ENCODE measurements at regions not wholly inside any gene's neighbourhood (a gene's known extent, or its start where the extent isn't known, plus 50 kb on each side); places are given as distances from the start of the nearest gene placed in this dataset.
"Not testable (repeated sequence)": the region's sequence is repeated elsewhere in the genome, so short reads cannot be mapped to it uniquely, and the experiment has no call there.

GRCh38 chr9:6106711-6107339 is 91.4 kb upstream of the RANBP6 start:
- no peak for DNase-seq (ENCODE audit: extremely low read depth, low read depth)
- TF ChIP-seq CTCF (IDR thresholded peaks at IDR 0.05; ENCODE audit: low read depth, low read length), result peak; percentile 57

- TF ChIP-seq CTCF (IDR thresholded peaks at IDR 0.05; ENCODE audit: low read depth, low read length), result no peak
- DNase-seq (ENCODE audit: extremely low read depth, low read depth), result no peak
Measured at GRCh38 chr9:6105738-6106137, 90.3 kb upstream of the RANBP6 start.

GRCh38 chr9:6104406-6104805 is 89.0 kb upstream of the RANBP6 start:
- DNase-seq (ENCODE audit: extremely low read depth, low read depth), result not testable (repeated sequence)

GRCh38 chr9:6103911-6104310 is 88.5 kb upstream of the RANBP6 start:
- DNase-seq (ENCODE audit: extremely low read depth, low read depth), result not testable (repeated sequence)

GRCh38 chr9:6102336-6102987 is 87.0 kb upstream of the RANBP6 start:
- DNase-seq (ENCODE audit: extremely low read depth, low read depth), result not testable (repeated sequence)

- DNase-seq (ENCODE audit: extremely low read depth, low read depth), result not testable (repeated sequence)
Measured at GRCh38 chr9:6101725-6102124, 86.3 kb upstream of the RANBP6 start.

GRCh38 chr9:6099346-6099745 is 83.9 kb upstream of the RANBP6 start:
- not testable (repeated sequence) for DNase-seq (ENCODE audit: extremely low read depth, low read depth)

- no peak for DNase-seq (ENCODE audit: extremely low read depth, low read depth)
- no peak for TF ChIP-seq CTCF (IDR thresholded peaks at IDR 0.05; ENCODE audit: low read depth, low read length)
Measured at GRCh38 chr9:6098431-6098830, 83.0 kb upstream of the RANBP6 start.

- no peak for TF ChIP-seq CTCF (IDR thresholded peaks at IDR 0.05; ENCODE audit: low read depth, low read length)
- peak; percentile 80 for DNase-seq (ENCODE audit: extremely low read depth, low read depth)
Measured at GRCh38 chr9:6096821-6097220, 81.4 kb upstream of the RANBP6 start.

- no peak for DNase-seq (ENCODE audit: extremely low read depth, low read depth)
- TF ChIP-seq CTCF (IDR thresholded peaks at IDR 0.05; ENCODE audit: low read depth, low read length), result no peak
Measured at GRCh38 chr9:6090277-6091210, 75.1 kb upstream of the RANBP6 start.
